RWPE2 (cell line): ENCODE measurements at regions not wholly inside any gene's neighbourhood (a gene's known extent, or its start where the extent isn't known, plus 50 kb on each side); places are given as distances from the start of the nearest gene placed in this dataset.
"Not testable (repeated sequence)": the region's sequence is repeated elsewhere in the genome, so short reads cannot be mapped to it uniquely, and the experiment has no call there.

Source experiments
- ATAC-seq: fragments of 200-7000 bp; cut with Tn5 transposase; 3 replicates; pipeline ENCODE4 v1.9.1; 2021; ENCODE audit warnings: low read depth
- DNase-seq: peaks from one replicate; pipeline ENCODE4 v3.0.0-alpha.2; 2020; ENCODE audit warnings: low spot score
- H3K27ac ChIP-seq: fragments of 450-650 bp; 2 replicates; pipeline ENCODE4 v1.5.1; 2017; ENCODE audit warnings: mild to moderate bottlenecking; ENCODE audit not compliant: poor library complexity, severe bottlenecking
- H3K27me3 ChIP-seq: fragments of 250-450 bp; sonication (Bioruptor Pico); 2 replicates; pipeline ENCODE4 v1.5.1; 2021; ENCODE audit warnings: mild to moderate bottlenecking, moderate library complexity; ENCODE audit not compliant: insufficient read depth, poor library complexity, severe bottlenecking
- H3K36me3 ChIP-seq: fragments of 250-450 bp; sonication (Bioruptor Pico); 2 replicates; pipeline ENCODE4 v1.5.1; 2020; ENCODE audit warnings: low read depth, mild to moderate bottlenecking, moderate library complexity
- H3K4me1 ChIP-seq: fragments of 250-450 bp; sonication (Bioruptor Pico); 2 replicates; pipeline ENCODE4 v1.5.1; 2021; ENCODE audit warnings: mild to moderate bottlenecking, moderate library complexity; ENCODE audit not compliant: insufficient read depth, poor library complexity, severe bottlenecking
- H3K4me3 ChIP-seq: fragments of 250-450 bp; sonication (Bioruptor Pico); 2 replicates; pipeline ENCODE4 v1.5.1; 2021; ENCODE audit warnings: mild to moderate bottlenecking, moderate library complexity; ENCODE audit not compliant: severe bottlenecking
- H3K9me3 ChIP-seq: fragments of 250-450 bp; sonication (Bioruptor Pico); 2 replicates; pipeline ENCODE4 v1.5.1; 2021; ENCODE audit warnings: mild to moderate bottlenecking, moderate library complexity; ENCODE audit not compliant: severe bottlenecking
- CTCF ChIP-seq: fragments of 450-650 bp; IDR thresholded peaks from one replicate; pipeline ENCODE4 v1.5.1; 2017; ENCODE audit warnings: mild to moderate bottlenecking, moderate library complexity; ENCODE audit not compliant: poor library complexity, severe bottlenecking

GRCh38 chr4:135485371-135485770 is 1283.8 kb upstream of the PABPC4L start:
- Histone ChIP-seq H3K27me3 (no peaks in the 10 kb centered on the region), H3K9me3 (no peaks in the 10 kb centered on the region), H3K4me1 (no peaks in the 10 kb centered on the region), H3K27ac (no peak overlapping the region), H3K4me3 (no peak overlapping the region), H3K36me3 (no peaks in the 10 kb centered on the region)
- DNase-seq, result no peak
- no peak for ATAC-seq
- TF ChIP-seq CTCF, result no peak

- ATAC-seq (no peak), DNase-seq (no peak)
- Histone ChIP-seq H3K36me3 (no peaks in the 10 kb centered on the region), H3K4me1 (no peaks in the 10 kb centered on the region), H3K9me3 (no peaks in the 10 kb centered on the region), H3K27ac (no peak overlapping the region), H3K4me3 (no peak overlapping the region), H3K27me3 (no peaks in the 10 kb centered on the region)
- no peak for TF ChIP-seq CTCF
Observed at GRCh38 chr4:135476272-135476671, 1274.7 kb upstream of the PABPC4L start.

- H3K9me3 ChIP-seq, result no peaks in the 10 kb centered on the region
- H3K4me1 ChIP-seq, result no peaks in the 10 kb centered on the region
- TF ChIP-seq CTCF, result no peak
- DNase-seq (no peak), ATAC-seq (no peak)
- no peak overlapping the region for H3K27ac ChIP-seq
- H3K36me3 ChIP-seq, result no peaks in the 10 kb centered on the region
- no peaks in the 10 kb centered on the region for H3K27me3 ChIP-seq
- H3K4me3 ChIP-seq, result no peak overlapping the region
Observed at GRCh38 chr4:135464311-135464710, 1262.7 kb upstream of the PABPC4L start.

- not testable (repeated sequence) for H3K9me3 ChIP-seq, H3K4me3 ChIP-seq, ATAC-seq, H3K36me3 ChIP-seq, H3K27me3 ChIP-seq, DNase-seq, H3K27ac ChIP-seq, H3K4me1 ChIP-seq
Observed at GRCh38 chr4:135447598-135447997, 1246.0 kb upstream of the PABPC4L start.

GRCh38 chr4:135434936-135435335 is 1233.3 kb upstream of the PABPC4L start:
- H3K36me3 ChIP-seq, result no peaks in the 10 kb centered on the region
- no peaks in the 10 kb centered on the region for H3K4me1 ChIP-seq
- no peaks in the 10 kb centered on the region for H3K27me3 ChIP-seq
- H3K27ac ChIP-seq, result no peak overlapping the region
- ATAC-seq (peak; percentile 76), DNase-seq (no peak)
- no peak for TF ChIP-seq CTCF
- no peaks in the 10 kb centered on the region for H3K9me3 ChIP-seq
- H3K4me3 ChIP-seq, result no peak overlapping the region
